CD14-positive monocyte (primary cell): ENCODE measurements at regions not wholly inside any gene's neighbourhood (a gene's known extent, or its start where the extent isn't known, plus 50 kb on each side); places are given as distances from the start of the nearest gene placed in this dataset.

Experiments used
- DNase-seq, 3 donors: peaks; one replicate each; pipeline ENCODE4 v3.0.0-alpha.2; 2011 to 2022
- H2AFZ ChIP-seq: 2 replicates; pipeline ENCODE4 v1.6.0; 2012; ENCODE audit warnings: mild to moderate bottlenecking, low read depth, low read length, inconsistent platforms; ENCODE audit not compliant: insufficient read depth, poor library complexity, severe bottlenecking
- H3K27ac ChIP-seq, 2 donors: 1 replicate in 1 of 2; 2 replicates in 1 of 2; pipeline ENCODE4 v1.5.1; 2012 to 2013; ENCODE audit warnings: low read length in 2 of 2, control low read depth in 1 of 2, inconsistent platforms in 1 of 2, low read depth in 1 of 2, mild to moderate bottlenecking in 1 of 2
- H3K27me3 ChIP-seq, 2 donors: one replicate each; pipeline versions ENCODE4 v1.6.0 to v1.6.1; 2011 to 2013; ENCODE audit warnings: low read length in 2 of 2; ENCODE audit not compliant: control insufficient read depth in 2 of 2, insufficient read depth in 2 of 2
- H3K36me3 ChIP-seq, 2 donors: replicated peaks in 1 of 2; 1 replicate in 1 of 2; 2 replicates in 1 of 2; pipeline versions ENCODE4 v1.5.1 to v1.6.1; 2012 to 2013; ENCODE audit warnings: low read length in 2 of 2, control low read depth in 1 of 2, inconsistent platforms in 1 of 2, mild to moderate bottlenecking in 1 of 2; ENCODE audit not compliant: insufficient read depth in 2 of 2, control insufficient read depth in 1 of 2
- H3K4me1 ChIP-seq, 2 donors: 1 replicate in 1 of 2; 2 replicates in 1 of 2; pipeline versions ENCODE4 v1.5.1 to v1.6.1; 2012 to 2013; ENCODE audit warnings: low read length in 2 of 2, control low read depth in 1 of 2, inconsistent platforms in 1 of 2, mild to moderate bottlenecking in 1 of 2, moderate library complexity in 1 of 2; ENCODE audit not compliant: insufficient read depth in 2 of 2, control insufficient read depth in 1 of 2
- H3K4me2 ChIP-seq: replicated peaks from 2 replicates; pipeline ENCODE3; 2012; ENCODE audit warnings: low read length, moderate library complexity, mild to moderate bottlenecking; ENCODE audit not compliant: poor library complexity, severe bottlenecking; ENCODE audit errors: extremely low read depth
- H3K4me3 ChIP-seq, 3 experiments: fragments of 200-600 bp in 1 of 3; sonication (generic) in 1 of 3; replicated peaks in 1 of 3; 1 replicate in 2 of 3; 2 replicates in 1 of 3; pipeline ENCODE4 v1.5.1; 2011 to 2013; ENCODE audit warnings: low read length in 3 of 3, mild to moderate bottlenecking in 3 of 3, control low read depth in 2 of 3, low read depth in 2 of 3, inconsistent platforms in 1 of 3, moderate library complexity in 1 of 3
- H3K79me2 ChIP-seq: 2 replicates; pipeline ENCODE4 v1.6.0; 2012; ENCODE audit warnings: mild to moderate bottlenecking, control low read depth, inconsistent platforms, low read length, moderate library complexity; ENCODE audit not compliant: insufficient read depth
- H3K9ac ChIP-seq: 2 replicates; pipeline ENCODE4 v1.6.0; 2017; ENCODE audit warnings: low read length, mild to moderate bottlenecking; ENCODE audit not compliant: insufficient read depth, poor library complexity, severe bottlenecking
- H3K9me3 ChIP-seq, 2 donors: replicated peaks in 1 of 2; 1 replicate in 1 of 2; 2 replicates in 1 of 2; pipeline versions ENCODE4 v1.5.1 to v1.6.1; 2012 to 2013; ENCODE audit warnings: low read length in 2 of 2, control low read depth in 1 of 2; ENCODE audit not compliant: control insufficient read depth in 1 of 2, insufficient read depth in 1 of 2
- H4K20me1 ChIP-seq: 2 replicates; pipeline ENCODE4 v1.6.0; 2012; ENCODE audit warnings: mild to moderate bottlenecking, low read length, control low read depth, moderate library complexity; ENCODE audit not compliant: insufficient read depth
- H3K27ac Mint-ChIP-seq, 7 donors: one replicate each; pipeline ENCODE4 v1.8.0; 2020; ENCODE audit warnings: mild to moderate bottlenecking in 7 of 7, mixed read lengths in 7 of 7, moderate library complexity in 6 of 7, inconsistent platforms in 2 of 7
- H3K27me3 Mint-ChIP-seq, 3 donors: one replicate each; pipeline ENCODE4 v1.8.0; 2021 to 2022; ENCODE audit warnings: low read depth in 3 of 3, mild to moderate bottlenecking in 3 of 3, mixed read lengths in 3 of 3, moderate library complexity in 3 of 3, inconsistent platforms in 1 of 3
- H3K36me3 Mint-ChIP-seq, 2 donors: one replicate each; pipeline ENCODE4 v1.8.0; 2020; ENCODE audit warnings: mixed read lengths in 2 of 2, inconsistent platforms in 1 of 2, mild to moderate bottlenecking in 1 of 2
- H3K4me1 Mint-ChIP-seq: one replicate; pipeline ENCODE4 v1.8.0; 2020; ENCODE audit warnings: mild to moderate bottlenecking, mixed read lengths
- H3K4me3 Mint-ChIP-seq, 2 donors: one replicate each; pipeline ENCODE4 v1.8.0; 2020; ENCODE audit warnings: mild to moderate bottlenecking in 2 of 2, mixed read lengths in 2 of 2, moderate library complexity in 1 of 2
- H3K9me3 Mint-ChIP-seq, 7 donors: one replicate each; pipeline ENCODE4 v1.8.0; 2020 to 2022; ENCODE audit warnings: mixed read lengths in 7 of 7, mild to moderate bottlenecking in 6 of 7, moderate library complexity in 6 of 7, inconsistent platforms in 2 of 7
- CTCF ChIP-seq: fragments of 200-600 bp; IDR thresholded peaks from one replicate; pipeline ENCODE4 v1.8.0; 2022; ENCODE audit warnings: antibody characterized with exemption, mild to moderate bottlenecking
- WGBS: methylation state at CpG from one replicate; pipeline ENCODE4 v1.1.5; 2013; ENCODE audit warnings: missing lambda C conversion rate; ENCODE audit not compliant: insufficient coverage; 5-methylcytosine and 5-hydroxymethylcytosine counted together
- intact Hi-C, 2 donors: fragments of 100-400 bp; cut with micrococcal nuclease; formaldehyde crosslinking; loops; one replicate each; pipeline versions ENCODE4 v1.15.0 to v1.15.1; 2023

- no peak overlapping the region for H2AFZ ChIP-seq
- H3K9me3 Mint-ChIP-seq: peaks cover 0 to 3% (median 0%) of the 10 kb centered on the region in 7 donors
- intact Hi-C loops: no loop called here
- H3K27me3 ChIP-seq: no peaks in the 10 kb centered on the region
- H3K27ac Mint-ChIP-seq: no peak overlapping the region
- no peak overlapping the region for H3K4me3 ChIP-seq
- no peaks in the 10 kb centered on the region for H3K9me3 ChIP-seq
- H4K20me1 ChIP-seq: no peaks in the 10 kb centered on the region
- 67% methylated on average over 1 of the region's 2 CpGs for WGBS
- H3K27ac ChIP-seq: no peak overlapping the region
- no peaks in the 10 kb centered on the region for H3K36me3 ChIP-seq
- H3K9ac ChIP-seq: no peak overlapping the region
- no peaks in the 10 kb centered on the region for H3K4me1 ChIP-seq
- no peaks in the 10 kb centered on the region for H3K79me2 ChIP-seq
- DNase-seq: no peak
- no peak overlapping the region for H3K4me2 ChIP-seq
- H3K36me3 Mint-ChIP-seq: no peaks in the 10 kb centered on the region
- TF ChIP-seq CTCF: no peak
- H3K27me3 Mint-ChIP-seq: no peaks in the 10 kb centered on the region
- H3K4me1 Mint-ChIP-seq: no peaks in the 10 kb centered on the region
- no peak overlapping the region for H3K4me3 Mint-ChIP-seq
Measured at GRCh38 chr2:147076634-147077033, 768.2 kb upstream of the ACVR2A start.

GRCh38 chr2:147068071-147068470, 776.8 kb upstream of the ACVR2A start:
- Histone ChIP-seq H3K9ac (no peak overlapping the region), H2AFZ (no peak overlapping the region), H3K36me3 (no peaks in the 10 kb centered on the region), H3K27me3 (no peaks in the 10 kb centered on the region), H4K20me1 (no peaks in the 10 kb centered on the region), H3K27ac (no peak overlapping the region), H3K79me2 (no peaks in the 10 kb centered on the region), H3K4me2 (no peak overlapping the region), H3K4me1 (no peaks in the 10 kb centered on the region), H3K4me3 (no peak overlapping the region), H3K9me3 (peaks cover 0 to 13% of the 10 kb centered on the region in 2 donors)
- peaks cover 4 to 23% (median 9%) of the 10 kb centered on the region in 7 donors for H3K9me3 Mint-ChIP-seq
- no peak overlapping the region for H3K4me3 Mint-ChIP-seq
- peaks cover 0 to 2% (median 0%) of the 10 kb centered on the region in 3 donors for H3K27me3 Mint-ChIP-seq
- no peak for TF ChIP-seq CTCF
- no peaks in the 10 kb centered on the region for H3K4me1 Mint-ChIP-seq
- intact Hi-C loops: no loop called here
- no CpG with 5 or more reads among the region's 2 CpGs for WGBS
- no peak overlapping the region for H3K27ac Mint-ChIP-seq
- no peaks in the 10 kb centered on the region for H3K36me3 Mint-ChIP-seq
- DNase-seq: no peak
